ENCODE measurements at regions not wholly inside any gene's neighbourhood (a gene's known extent, or its start where the extent isn't known, plus 50 kb on each side); places are given as distances from the start of the nearest gene placed in this dataset.
A peak's percentile ranks its signal among the peaks of the same experiment; 100 is the strongest.

GRCh38 chr7:86008898-86009297, 634.8 kb upstream of the GRM3 start:
- no peak for TF ChIP-seq CTCF (IDR thresholded peaks at IDR 0.05)
- no peak for TF ChIP-seq EP300 (IDR thresholded peaks at IDR 0.05)
- TF ChIP-seq POLR2A (IDR thresholded peaks at IDR 0.05): no peak
- TF ChIP-seq POLR2AphosphoS5 (IDR thresholded peaks at IDR 0.05): no peak

GRCh38 chr7:86006909-86007308, 636.8 kb upstream of the GRM3 start:
- no peaks in the 10 kb centered on the region for H3K4me1 ChIP-seq
- peaks cover 0 to 5% (median under 1%) of the 10 kb centered on the region in 4 donors for H3K9me3 ChIP-seq
- H3K27ac ChIP-seq: no peak overlapping the region
- no peaks in the 10 kb centered on the region for H3K36me3 ChIP-seq
- WGBS, 2 donors: 40 to 60% methylated on average over 2 of the region's 2 CpGs
- TF ChIP-seq EP300 (IDR thresholded peaks at IDR 0.05): no peak
- no peak for TF ChIP-seq CTCF (IDR thresholded peaks at IDR 0.05)
- TF ChIP-seq POLR2A (IDR thresholded peaks at IDR 0.05): no peak
- TF ChIP-seq POLR2AphosphoS5 (IDR thresholded peaks at IDR 0.05): no peak
- no peak overlapping the region for H3K4me3 ChIP-seq
- DNase-seq (no peak), ATAC-seq (ENCODE audit: low FRiP score in 2 of 2) (no peak)
- no peaks in the 10 kb centered on the region for H3K27me3 ChIP-seq

More at GRCh38 chr7:86008898-86009297, 634.8 kb upstream of the GRM3 start:
- H3K4me1 ChIP-seq: no peaks in the 10 kb centered on the region
- H3K9me3 ChIP-seq: no peaks in the 10 kb centered on the region
- 68 to 70% methylated on average over 3 of the region's 3 CpGs for WGBS, 2 donors
- no peaks in the 10 kb centered on the region for H3K27me3 ChIP-seq
- ATAC-seq (ENCODE audit: low FRiP score in 2 of 2) (no peak), DNase-seq (no peak)
- H3K4me3 ChIP-seq: no peak overlapping the region
- no peak overlapping the region for H3K27ac ChIP-seq
- H3K36me3 ChIP-seq: no peaks in the 10 kb centered on the region

- H3K4me1 ChIP-seq: no peaks in the 10 kb centered on the region
- no peaks in the 10 kb centered on the region for H3K36me3 ChIP-seq
- TF ChIP-seq POLR2A (IDR thresholded peaks at IDR 0.05): no peak
- no peak for TF ChIP-seq EP300 (IDR thresholded peaks at IDR 0.05)
- no peak for TF ChIP-seq POLR2AphosphoS5 (IDR thresholded peaks at IDR 0.05)
- no peak for TF ChIP-seq CTCF (IDR thresholded peaks at IDR 0.05)
- peaks cover 5 to 8% (median 6%) of the 10 kb centered on the region in 4 donors for H3K9me3 ChIP-seq
- peak in 1 of 2 donors; percentile 34 for ATAC-seq (ENCODE audit: low FRiP score in 2 of 2)
- no peak overlapping the region for H3K4me3 ChIP-seq
- H3K27ac ChIP-seq: no peak overlapping the region
- no peak for DNase-seq
- no peaks in the 10 kb centered on the region for H3K27me3 ChIP-seq
Measured at GRCh38 chr7:86002858-86003257, 640.9 kb upstream of the GRM3 start.

GRCh38 chr7:85997515-85997914, 646.2 kb upstream of the GRM3 start:
- no peaks in the 10 kb centered on the region for H3K36me3 ChIP-seq
- H3K4me3 ChIP-seq: no peak overlapping the region
- no peak overlapping the region for H3K27ac ChIP-seq
- no peak for ATAC-seq (ENCODE audit: low FRiP score in 2 of 2)
- TF ChIP-seq CTCF (IDR thresholded peaks at IDR 0.05): no peak
- no peak for TF ChIP-seq POLR2AphosphoS5 (IDR thresholded peaks at IDR 0.05)
- no peak for DNase-seq
- H3K4me1 ChIP-seq: no peaks in the 10 kb centered on the region
- no peaks in the 10 kb centered on the region for H3K27me3 ChIP-seq
- peaks cover 0 to 8% (median 6%) of the 10 kb centered on the region in 4 donors for H3K9me3 ChIP-seq

- WGBS, 2 donors: 79 to 84% methylated on average over 3 of the region's 3 CpGs
- ATAC-seq (ENCODE audit: low FRiP score in 2 of 2): no peak
- DNase-seq: no peak
- Histone ChIP-seq H3K9me3 (no peaks in the 10 kb centered on the region), H3K4me1 (no peaks in the 10 kb centered on the region), H3K4me3 (no peak overlapping the region), H3K27ac (no peak overlapping the region), H3K36me3 (no peaks in the 10 kb centered on the region), H3K27me3 (no peaks in the 10 kb centered on the region)
- no peak for TF ChIP-seq CTCF (IDR thresholded peaks at IDR 0.05)
- TF ChIP-seq POLR2A (IDR thresholded peaks at IDR 0.05): no peak
- TF ChIP-seq POLR2AphosphoS5 (IDR thresholded peaks at IDR 0.05): no peak
- TF ChIP-seq EP300 (IDR thresholded peaks at IDR 0.05): no peak
Measured at GRCh38 chr7:85995101-85995500, 648.6 kb upstream of the GRM3 start.
